H1 (cell line): ENCODE measurements at regions not wholly inside any gene's neighbourhood (a gene's known extent, or its start where the extent isn't known, plus 50 kb on each side); places are given as distances from the start of the nearest gene placed in this dataset.

Experiments used
- CTCF ChIA-PET: fragments of 300-600 bp; sonication (Branson Sonifier 250); formaldehyde crosslinking; loops from one replicate; lab custom pipeline; 2021; ENCODE audit not compliant: partially characterized antibody; lab: Charles Lee
- POLR2A ChIA-PET: fragments of 300-600 bp; sonication (Branson Sonifier 250); formaldehyde crosslinking; loops from one replicate; lab custom pipeline; 2021; ENCODE audit warnings: inconsistent platforms; ENCODE audit not compliant: partially characterized antibody; lab: Charles Lee
- DNase-seq, 2 experiments: peaks; one replicate each; pipeline versions ENCODE4 v3.0.0 to v3.0.0-alpha.2; 2010 to 2022; ENCODE audit warnings: low spot score in 2 of 2, low read depth in 1 of 2, mixed read lengths in 1 of 2
- FAIRE-seq: peaks from 2 replicates; lab custom pipeline; 2011; peaks lifted over from hg19 to GRCh38; lab: Jason Lieb, UNC
- H2AFZ ChIP-seq: 2 replicates; pipeline ENCODE4 v1.8.1; 2012; ENCODE audit warnings: low read length, inconsistent platforms
- H2AK5ac ChIP-seq: 2 replicates; pipeline ENCODE4 v1.6.1; 2013; ENCODE audit warnings: low read depth, low read length
- H2BK120ac ChIP-seq: replicated peaks from 2 replicates; pipeline ENCODE3; 2013; ENCODE audit warnings: low read depth, low read length, inconsistent platforms
- H2BK12ac ChIP-seq: 2 replicates; pipeline ENCODE4 v1.6.1; 2013; ENCODE audit warnings: low read depth, low read length
- H2BK15ac ChIP-seq: 2 replicates; pipeline ENCODE4 v1.6.1; 2013; ENCODE audit warnings: low read length
- H2BK20ac ChIP-seq: 2 replicates; pipeline ENCODE4 v1.6.1; 2013; ENCODE audit warnings: low read length
- H2BK5ac ChIP-seq: 2 replicates; pipeline ENCODE4 v1.6.1; 2013; ENCODE audit warnings: low read depth, low read length
- H3K14ac ChIP-seq: 2 replicates; pipeline ENCODE4 v1.6.1; 2013; ENCODE audit warnings: inconsistent platforms; ENCODE audit not compliant: insufficient read length
- H3K18ac ChIP-seq: 2 replicates; pipeline ENCODE4 v1.6.1; 2013; ENCODE audit warnings: low read length; ENCODE audit errors: extremely low read depth
- H3K23ac ChIP-seq: 2 replicates; pipeline ENCODE4 v1.6.1; 2013; ENCODE audit warnings: inconsistent platforms; ENCODE audit not compliant: insufficient read length
- H3K23me2 ChIP-seq: 2 replicates; pipeline ENCODE4 v1.6.1; 2013; ENCODE audit warnings: low read depth, low read length
- H3K27ac ChIP-seq: 2 replicates; pipeline ENCODE4 v1.6.1; 2011; ENCODE audit warnings: low read depth, low read length, inconsistent platforms
- H3K27me3 ChIP-seq, 4 experiments: replicated peaks in 1 of 4; 1 replicate in 1 of 4; 2 replicates in 3 of 4; pipeline versions ENCODE4 v1.6.1 to v1.8.1; 2011 to 2013; ENCODE audit warnings: low read length in 3 of 4, mild to moderate bottlenecking in 3 of 4, inconsistent platforms in 2 of 4, mixed read lengths in 2 of 4, moderate library complexity in 1 of 4; ENCODE audit not compliant: control insufficient read depth in 3 of 4, insufficient read depth in 3 of 4; ENCODE audit errors: extremely low read depth in 1 of 4
- H3K36me3 ChIP-seq, 4 experiments: 2 replicates each; pipeline versions ENCODE4 v1.6.1 to v1.8.1; 2011 to 2013; ENCODE audit warnings: mild to moderate bottlenecking in 4 of 4, low read length in 3 of 4, moderate library complexity in 2 of 4, control low read depth in 1 of 4, inconsistent platforms in 1 of 4; ENCODE audit not compliant: insufficient read depth in 4 of 4, control insufficient read depth in 2 of 4
- H3K4ac ChIP-seq: replicated peaks from 2 replicates; pipeline ENCODE3; 2013; ENCODE audit warnings: low read length, low read depth, mixed read lengths, inconsistent platforms; ENCODE audit not compliant: insufficient read length
- H3K4me1 ChIP-seq, 4 experiments: replicated peaks in 1 of 4; 1 replicate in 1 of 4; 2 replicates in 3 of 4; pipeline versions ENCODE4 v1.6.1 to v1.8.1; 2011 to 2013; ENCODE audit warnings: low read length in 3 of 4, inconsistent platforms in 2 of 4, mixed read lengths in 1 of 4; ENCODE audit not compliant: insufficient read depth in 4 of 4, control insufficient read depth in 3 of 4
- H3K4me2 ChIP-seq, 2 experiments: 2 replicates each; pipeline versions ENCODE4 v1.6.1 to v1.8.1; 2011 to 2013; ENCODE audit warnings: low read depth in 2 of 2, low read length in 2 of 2, control low read depth in 1 of 2, inconsistent platforms in 1 of 2, mild to moderate bottlenecking in 1 of 2; ENCODE audit not compliant: insufficient read depth in 1 of 2
- H3K4me3 ChIP-seq, 4 experiments: fragments of 200-600, 300-600 bp in 1 of 4; sonication (generic), shearing (Covaris generic), sonication (Bioruptor Twin) in 1 of 4; 2 replicates each; pipeline versions ENCODE4 v1.5.1 to v1.8.1; 2011 to 2016; ENCODE audit warnings: low read length in 4 of 4, low read depth in 3 of 4, control low read depth in 2 of 4, inconsistent platforms in 2 of 4, mild to moderate bottlenecking in 2 of 4, mixed read lengths in 1 of 4, moderate library complexity in 1 of 4; ENCODE audit not compliant: insufficient read depth in 2 of 4; ENCODE audit errors: extremely low read depth in 1 of 4
- H3K56ac ChIP-seq: replicated peaks from 2 replicates; pipeline ENCODE3; 2013; ENCODE audit warnings: low read depth, mild to moderate bottlenecking, mixed read lengths, low read length, inconsistent platforms; ENCODE audit not compliant: insufficient read length
- H3K79me1 ChIP-seq: 2 replicates; pipeline ENCODE4 v1.6.1; 2013; ENCODE audit warnings: low read depth, low read length, control low read depth
- H3K79me2 ChIP-seq, 2 experiments: 2 replicates each; pipeline versions ENCODE4 v1.6.1 to v1.8.1; 2012 to 2013; ENCODE audit warnings: low read length in 2 of 2, mild to moderate bottlenecking in 2 of 2, inconsistent platforms in 1 of 2; ENCODE audit not compliant: insufficient read depth in 2 of 2, control insufficient read depth in 1 of 2
- H3K9ac ChIP-seq, 4 experiments: replicated peaks in 1 of 4; 1 replicate in 1 of 4; 2 replicates in 3 of 4; pipeline versions ENCODE4 v1.6.1 to v1.8.1; 2011 to 2013; ENCODE audit warnings: low read depth in 3 of 4, low read length in 3 of 4, control low read depth in 2 of 4, mild to moderate bottlenecking in 2 of 4, moderate library complexity in 2 of 4, inconsistent platforms in 1 of 4; ENCODE audit errors: extremely low read depth in 1 of 4
- H3K9me3 ChIP-seq, 2 experiments: 2 replicates each; pipeline versions ENCODE4 v1.6.1 to v1.8.1; 2012 to 2013; ENCODE audit warnings: mild to moderate bottlenecking in 2 of 2, moderate library complexity in 2 of 2, control low read depth in 1 of 2, inconsistent platforms in 1 of 2, low read depth in 1 of 2, low read length in 1 of 2, mixed read lengths in 1 of 2; ENCODE audit not compliant: insufficient read depth in 2 of 2
- H4K20me1 ChIP-seq, 2 experiments: replicated peaks in 1 of 2; 2 replicates each; pipeline versions ENCODE3 to v1.8.1; 2011 to 2013; ENCODE audit warnings: inconsistent platforms in 2 of 2, low read length in 2 of 2, mild to moderate bottlenecking in 1 of 2; ENCODE audit not compliant: insufficient read depth in 2 of 2, control insufficient read depth in 1 of 2
- H4K5ac ChIP-seq: 2 replicates; pipeline ENCODE4 v1.6.1; 2013; ENCODE audit warnings: low read length, low read depth, mixed read lengths, inconsistent platforms; ENCODE audit not compliant: insufficient read length
- H4K8ac ChIP-seq: 2 replicates; pipeline ENCODE4 v1.8.0; 2013; ENCODE audit warnings: mild to moderate bottlenecking, moderate library complexity, low read length, inconsistent platforms; ENCODE audit not compliant: insufficient read depth; ENCODE audit errors: extremely low read depth
- H4K91ac ChIP-seq: replicated peaks from 2 replicates; pipeline ENCODE3; 2013; ENCODE audit warnings: low read length, mixed read lengths, inconsistent platforms; ENCODE audit not compliant: insufficient read length
- EZH2 ChIP-seq: fragments of 200-600 bp; sonication (generic); IDR thresholded peaks from 2 replicates; pipeline ENCODE4 v1.7.1; 2012; ENCODE audit warnings: low read depth, mild to moderate bottlenecking, moderate library complexity, low read length, inconsistent platforms; ENCODE audit not compliant: severe bottlenecking
- GTF2F1 ChIP-seq: IDR thresholded peaks from 2 replicates; pipeline ENCODE4 v1.6.1; 2012; ENCODE audit warnings: low read depth, low read length, improper control_type of control experiment, borderline replicate concordance
- SP1 ChIP-seq: IDR thresholded peaks from 2 replicates; pipeline ENCODE4 v1.6.1; 2011; ENCODE audit warnings: low read depth, low read length
- TAF7 ChIP-seq: optimal IDR thresholded peaks from 2 replicates; pipeline ENCODE3; 2011; ENCODE audit warnings: low read depth, mild to moderate bottlenecking, inconsistent platforms, low read length, moderate library complexity, borderline replicate concordance
- USF2 ChIP-seq: IDR thresholded peaks from 2 replicates; pipeline ENCODE4 v1.6.1; 2011; ENCODE audit warnings: low read length, improper control_type of control experiment
- YY1 ChIP-seq: IDR thresholded peaks from 2 replicates; pipeline ENCODE4 v1.6.1; 2011; ENCODE audit warnings: low read depth, mild to moderate bottlenecking, low read length
- WGBS, 2 experiments: shearing (Covaris generic) in 1 of 2; methylation state at CpG; one replicate each; pipeline versions ENCODE4 v1.1.6 to v1.1.7; 2013 to 2015; ENCODE audit warnings: low lambda C conversion rate in 2 of 2, mixed read lengths in 2 of 2, inconsistent platforms in 1 of 2, low coverage in 1 of 2, missing lambda C conversion rate in 1 of 2; ENCODE audit not compliant: insufficient replicate concordance in 2 of 2, insufficient coverage in 1 of 2, insufficient read length in 1 of 2; ENCODE audit errors: extremely low coverage in 1 of 2, missing lambda C conversion rate in 1 of 2; 5-methylcytosine and 5-hydroxymethylcytosine counted together

DNA sequence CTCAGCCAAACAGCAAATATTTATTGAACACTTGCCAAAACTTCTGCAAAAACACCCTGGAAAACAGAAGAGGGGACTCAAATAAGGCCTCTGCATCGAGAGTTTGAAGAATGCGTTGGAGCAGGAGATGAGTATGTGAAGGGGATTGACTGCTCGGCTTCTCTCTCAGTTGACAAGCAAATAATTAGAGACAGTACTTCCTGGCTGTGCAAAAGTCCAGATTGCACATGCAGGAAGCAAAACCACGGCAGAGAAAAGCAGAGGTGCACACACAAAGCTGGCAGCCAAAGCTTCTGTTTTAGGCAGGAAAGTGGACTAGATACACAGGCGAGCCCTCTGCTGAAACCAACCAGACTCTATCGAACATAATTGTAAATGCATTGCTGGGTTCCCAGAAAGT, 343.6 kb upstream of the MGMT start:
- Histone ChIP-seq H3K27ac (no peak overlapping the region), H3K56ac (no peak overlapping the region), H3K18ac (no peak overlapping the region; the same call in 1 of the 2 replicates), H3K79me2 (no peaks in the 10 kb centered on the region), H3K4me1 (peaks cover 0 to 4% (median 0%) of the 10 kb centered on the region in 4 experiments; a peak in 2 of 7 replicates), H4K8ac (no peak overlapping the region), H2AFZ (no peak overlapping the region), H2BK120ac (no peak overlapping the region), H3K4ac (no peak overlapping the region), H2BK5ac (no peak overlapping the region), H3K27me3 (no peaks in the 10 kb centered on the region), H3K4me3 (no peak overlapping the region), H4K5ac (no peak overlapping the region), H3K9ac (no peak overlapping the region), H3K36me3 (no peaks in the 10 kb centered on the region), H2BK15ac (no peak overlapping the region), H2BK12ac (no peak overlapping the region), H2AK5ac (no peak overlapping the region), H4K20me1 (no peaks in the 10 kb centered on the region), H3K79me1 (no peaks in the 10 kb centered on the region), H3K14ac (no peak overlapping the region), H3K9me3 (peaks cover 0 to 4% of the 10 kb centered on the region in 2 experiments; a peak in 3 of 4 replicates), H3K23ac (no peak overlapping the region), H4K91ac (no peak overlapping the region), H3K4me2 (no peak overlapping the region), H2BK20ac (no peak overlapping the region), H3K23me2 (no peaks in the 10 kb centered on the region)
- TF ChIP-seq GTF2F1 (no peak), TAF7 (no peak), EZH2 (no peak), USF2 (no peak), YY1 (no peak), SP1 (no peak)
- CTCF ChIA-PET: no interaction called here
- 79% methylated on average over 6 of the region's 6 CpGs; no CpG with 5 or more reads in 1 of the 2 experiments for WGBS, 2 experiments
- FAIRE-seq: no peak
- POLR2A ChIA-PET: no interaction called here
- DNase-seq: no peak
